ENCODE measurements at regions not wholly inside any gene's neighbourhood (a gene's known extent, or its start where the extent isn't known, plus 50 kb on each side); places are given as distances from the start of the nearest gene placed in this dataset.
A peak's percentile ranks its signal among the peaks of the same experiment; 100 is the strongest.
"Not testable (repeated sequence)": the region's sequence is repeated elsewhere in the genome, so short reads cannot be mapped to it uniquely, and the experiment has no call there.

GRCh38 chr5:34096033-34096432 is 53.0 kb upstream of the C1QTNF3 start:
- DNase-seq = not testable (repeated sequence)

GRCh38 chr5:34099891-34100290 is 56.9 kb upstream of the C1QTNF3 start:
- DNase-seq = not testable (repeated sequence)

- not testable (repeated sequence) for DNase-seq
Measured at GRCh38 chr5:34101567-34101966, 58.6 kb upstream of the C1QTNF3 start.

- not testable (repeated sequence) for DNase-seq
Measured at GRCh38 chr5:34108897-34109296, 65.9 kb upstream of the C1QTNF3 start.

GRCh38 chr5:34124280-34124679 is 81.3 kb upstream of the C1QTNF3 start:
- not testable (repeated sequence) for DNase-seq

GRCh38 chr5:34125354-34125753 is 82.3 kb upstream of the C1QTNF3 start:
- DNase-seq = not testable (repeated sequence)

GRCh38 chr5:34126741-34127140 is 83.7 kb upstream of the C1QTNF3 start:
- DNase-seq = not testable (repeated sequence)

- DNase-seq = not testable (repeated sequence)
Measured at GRCh38 chr5:34127818-34128217, 84.8 kb upstream of the C1QTNF3 start.

- DNase-seq = not testable (repeated sequence)
Measured at GRCh38 chr5:34128890-34129289, 85.9 kb upstream of the C1QTNF3 start.

- not testable (repeated sequence) for DNase-seq
Measured at GRCh38 chr5:34154988-34155387, 112.0 kb upstream of the C1QTNF3 start.

GRCh38 chr5:34156703-34157414 is 113.8 kb upstream of the C1QTNF3 start:
- DNase-seq = not testable (repeated sequence)

GRCh38 chr5:34160904-34161303 is 117.9 kb upstream of the C1QTNF3 start:
- not testable (repeated sequence) for DNase-seq

GRCh38 chr5:34171398-34171797 is 128.4 kb upstream of the C1QTNF3 start:
- DNase-seq = not testable (repeated sequence)

- not testable (repeated sequence) for DNase-seq
Measured at GRCh38 chr5:34179453-34180190, 136.6 kb upstream of the C1QTNF3 start.

- not testable (repeated sequence) for DNase-seq
Measured at GRCh38 chr5:34180225-34180624, 137.2 kb upstream of the C1QTNF3 start.

- not testable (repeated sequence) for DNase-seq
Measured at GRCh38 chr5:34180940-34181614, 138.1 kb upstream of the C1QTNF3 start.

- not testable (repeated sequence) for DNase-seq
Measured at GRCh38 chr5:34185005-34185404, 142.0 kb upstream of the C1QTNF3 start.

GRCh38 chr5:34185572-34185971 is 142.6 kb upstream of the C1QTNF3 start:
- DNase-seq = not testable (repeated sequence)

- not testable (repeated sequence) for DNase-seq
Measured at GRCh38 chr5:34186108-34186507, 143.1 kb upstream of the C1QTNF3 start.

GRCh38 chr5:34186865-34187264 is 143.9 kb upstream of the C1QTNF3 start:
- peak; percentile 0 for DNase-seq

- not testable (repeated sequence) for DNase-seq
Measured at GRCh38 chr5:34187441-34187840, 144.4 kb upstream of the C1QTNF3 start.

GRCh38 chr5:34188001-34188822 is 145.2 kb upstream of the C1QTNF3 start:
- peak; percentile 67 for DNase-seq

All from HCEC 1CT (cell line).